Activated effector memory CD4-positive, alpha-beta T cell treated with anti-CD3 and anti-CD28 coated beads, Interleukin-2, amount 50 U/mL, for 16 hours (primary cell): ENCODE measurements at regions not wholly inside any gene's neighbourhood (a gene's known extent, or its start where the extent isn't known, plus 50 kb on each side); places are given as distances from the start of the nearest gene placed in this dataset.
"Not testable (repeated sequence)": the region's sequence is repeated elsewhere in the genome, so short reads cannot be mapped to it uniquely, and the experiment has no call there.

Experiments used
- DNase-seq: peaks from one replicate; pipeline ENCODE4 v3.0.0-alpha.2; 2020

DNA sequence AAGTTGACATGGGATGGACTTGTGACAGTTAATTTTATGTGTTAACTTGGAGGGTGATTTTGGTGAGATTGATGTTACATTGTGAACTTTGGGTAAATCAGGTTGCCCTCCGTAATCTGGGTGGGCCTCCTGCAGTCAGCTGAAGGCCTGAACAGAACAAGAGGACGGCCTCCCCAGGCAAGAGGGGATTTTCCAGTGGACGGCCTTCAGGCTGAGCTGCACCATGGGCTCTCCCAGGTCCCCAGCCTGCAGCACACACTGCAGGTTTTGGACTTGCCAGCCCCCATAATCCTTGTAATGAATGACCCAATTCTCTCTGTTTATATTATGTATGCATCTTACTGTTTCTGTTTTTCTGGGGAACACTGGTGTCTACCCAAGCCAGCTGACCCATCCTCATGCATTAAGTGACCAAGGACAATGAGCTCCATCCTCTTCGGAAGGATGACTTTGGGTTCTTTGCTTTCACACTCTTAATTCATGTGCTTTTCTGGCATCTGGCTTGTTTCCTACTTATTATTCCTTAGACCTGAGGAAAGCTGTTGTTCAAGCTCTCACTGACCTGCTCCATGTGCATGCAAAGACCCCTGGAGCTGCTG lies 64.2 kb downstream of the DACT2 start:
- no peak for DNase-seq

DNA sequence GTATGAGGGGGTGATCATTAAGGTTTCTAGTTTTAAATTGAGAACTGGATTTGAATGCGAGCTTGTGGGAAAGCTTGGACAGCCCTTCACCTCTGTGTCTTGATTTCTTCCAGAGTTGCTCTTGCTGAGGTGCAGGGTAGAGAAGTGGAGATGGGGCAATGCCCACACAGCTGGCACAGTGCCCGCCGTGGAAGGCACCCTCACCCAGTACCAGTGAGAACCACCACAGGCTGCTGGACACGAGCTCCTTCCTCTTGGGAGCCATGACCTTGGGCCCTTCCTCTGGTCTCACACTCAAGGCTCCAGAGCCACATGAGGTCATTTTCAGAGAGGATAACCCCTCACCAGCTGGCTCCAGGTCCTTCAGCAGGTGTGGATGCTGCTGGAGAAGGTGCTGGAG lies 67.3 kb downstream of the DACT2 start:
- DNase-seq, result no peak

DNA sequence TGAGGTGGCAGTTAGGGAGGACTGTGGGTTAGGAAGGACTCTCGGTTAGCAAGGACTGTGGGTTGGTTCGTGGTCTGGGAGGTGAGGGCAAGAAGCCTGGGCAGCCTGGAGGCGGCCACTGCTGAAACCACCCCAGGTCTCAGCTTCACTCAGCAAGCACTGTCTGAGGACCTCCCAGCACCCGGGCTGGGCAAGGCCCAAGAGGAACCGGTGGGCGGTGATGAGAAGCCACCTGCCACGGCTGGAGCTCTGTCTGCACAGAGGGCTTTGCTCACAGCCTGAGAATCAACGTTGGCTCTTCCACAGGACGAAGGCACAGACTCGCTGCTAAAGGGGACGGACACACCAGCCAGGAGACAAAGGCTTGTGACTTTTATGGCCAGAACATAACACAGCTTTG lies 69.3 kb downstream of the DACT2 start:
- no peak for DNase-seq

DNA sequence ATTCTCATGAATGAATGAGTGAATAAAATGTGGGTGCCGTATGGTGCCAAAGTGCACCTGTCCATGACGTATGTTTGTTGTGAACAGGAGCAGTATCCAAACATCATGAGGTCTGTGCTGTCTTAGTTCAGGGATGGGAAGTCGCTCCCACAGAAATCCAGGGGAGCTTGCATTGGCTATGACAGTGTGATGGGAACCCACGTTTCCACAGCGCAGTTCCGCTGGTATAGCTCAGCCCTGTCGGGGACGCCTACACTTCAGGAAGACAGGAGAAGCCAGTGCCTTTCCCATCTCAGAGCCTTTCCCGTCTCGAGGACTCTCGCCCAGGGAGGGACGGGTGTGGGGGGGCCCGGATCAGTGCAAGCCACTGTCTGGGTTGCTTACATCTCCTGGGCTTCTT lies 69.8 kb downstream of the DACT2 start:
- no peak for DNase-seq

DNA sequence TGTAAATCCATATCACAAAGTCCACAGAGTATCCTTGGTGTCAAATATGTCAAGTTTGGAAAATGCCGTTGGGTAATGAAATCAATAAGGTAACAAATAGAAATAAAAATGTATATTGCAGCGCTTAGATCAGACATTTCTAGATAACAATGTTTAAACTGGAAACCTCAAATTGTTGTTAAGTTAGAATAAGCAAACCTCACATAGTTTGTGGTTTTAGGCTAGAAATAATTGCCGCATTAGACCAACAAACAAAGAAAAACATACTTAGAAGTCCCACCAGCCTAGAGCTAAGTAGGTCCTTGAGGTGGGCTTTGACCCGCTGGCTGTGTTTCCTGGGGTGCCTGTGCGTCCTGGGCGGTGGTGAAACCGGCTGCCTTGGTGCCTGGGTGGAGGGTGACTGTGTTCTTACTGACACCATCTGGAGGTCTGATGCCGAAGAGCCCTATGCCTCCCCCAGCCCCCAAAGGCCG lies 71.4 kb downstream of the DACT2 start:
- DNase-seq, result no peak

DNA sequence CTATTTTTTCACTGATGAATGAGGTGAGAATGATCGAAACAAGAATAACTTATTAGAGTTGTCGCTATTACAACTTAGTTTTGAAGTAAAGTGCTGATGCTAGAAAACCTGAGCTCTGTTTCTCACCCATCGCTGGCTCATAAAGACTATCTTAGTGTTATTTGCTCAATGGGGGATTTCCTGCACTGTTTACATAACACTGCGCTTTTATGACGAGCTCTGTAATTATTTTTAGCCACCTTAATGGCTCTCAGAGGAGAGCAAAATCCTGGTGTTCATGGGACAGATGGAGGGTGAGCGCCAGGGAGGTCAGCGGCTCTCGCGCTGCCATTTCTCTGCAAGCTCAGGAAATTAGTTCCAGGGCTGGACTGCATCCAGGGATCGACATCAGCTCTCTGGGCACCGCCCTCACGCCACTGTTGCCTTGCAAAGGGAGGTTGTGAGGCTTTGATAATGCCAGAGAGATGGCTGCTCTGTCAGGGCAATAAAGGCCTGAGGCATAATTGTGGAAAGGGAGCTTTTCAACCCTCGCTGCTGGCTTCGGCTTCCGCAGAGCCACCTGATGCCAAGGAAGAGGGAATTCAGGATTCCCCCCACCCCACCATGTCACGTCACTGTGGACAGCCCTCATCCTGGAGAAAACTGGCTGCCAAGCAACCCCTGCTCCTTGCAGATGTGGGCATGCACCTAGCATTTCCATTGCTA lies 72.0 kb downstream of the DACT2 start:
- no peak for DNase-seq

DNA sequence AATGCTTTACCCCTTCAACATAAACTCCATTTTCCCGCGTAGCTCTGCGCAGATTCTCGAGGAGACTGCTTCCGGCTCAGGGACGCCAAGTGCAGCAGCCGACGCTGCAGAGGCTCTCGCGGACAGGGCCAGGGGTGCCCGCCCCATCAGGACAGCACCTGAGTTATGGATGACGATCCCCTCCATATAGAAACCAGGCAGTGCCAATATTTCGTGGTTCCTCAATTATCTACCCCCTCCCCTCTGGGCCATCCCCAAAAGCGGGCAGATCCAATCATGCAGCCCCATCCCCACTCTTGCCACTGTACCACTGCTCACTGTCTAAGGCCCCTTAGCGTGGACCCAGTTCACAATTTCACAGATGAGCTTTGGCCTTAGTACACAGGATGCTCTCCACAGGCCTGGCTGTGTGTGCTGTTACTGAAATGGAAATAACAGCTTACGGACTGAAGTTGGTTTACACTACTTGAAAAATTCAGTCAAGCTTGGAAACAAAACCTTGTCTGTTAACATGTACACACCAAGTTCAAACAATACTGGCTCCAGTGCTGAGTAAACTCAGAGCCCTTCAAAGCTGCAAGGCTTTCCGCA lies 74.5 kb downstream of the DACT2 start:
- DNase-seq, result no peak

DNA sequence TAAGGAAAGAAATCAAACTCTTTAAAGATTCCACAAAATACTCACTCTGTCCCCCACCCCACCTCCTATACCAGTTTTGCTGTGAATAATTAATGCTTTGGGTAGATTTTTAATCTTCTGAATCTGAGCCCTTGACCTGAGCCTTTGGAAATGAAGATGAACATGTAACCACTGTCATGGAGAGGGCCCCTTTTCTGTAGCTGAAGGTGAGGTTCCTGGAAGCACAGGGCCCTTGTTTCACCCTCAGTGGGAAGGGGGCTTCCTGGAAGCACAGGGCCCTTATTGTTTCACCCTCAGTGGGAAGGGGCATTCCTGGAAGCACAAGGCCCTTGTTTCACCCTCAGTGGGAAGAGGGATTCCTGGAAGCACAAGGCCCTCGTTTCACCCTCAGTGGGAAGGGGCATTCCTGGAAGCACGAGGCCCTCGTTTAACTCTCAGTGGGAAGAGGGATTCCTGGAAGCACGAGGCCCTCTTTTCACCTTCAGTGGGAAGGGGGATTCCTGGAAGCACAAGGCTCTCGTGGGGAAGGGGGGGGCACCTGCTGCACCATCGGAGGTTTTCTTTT lies 75.7 kb downstream of the DACT2 start:
- DNase-seq, result no peak

DNA sequence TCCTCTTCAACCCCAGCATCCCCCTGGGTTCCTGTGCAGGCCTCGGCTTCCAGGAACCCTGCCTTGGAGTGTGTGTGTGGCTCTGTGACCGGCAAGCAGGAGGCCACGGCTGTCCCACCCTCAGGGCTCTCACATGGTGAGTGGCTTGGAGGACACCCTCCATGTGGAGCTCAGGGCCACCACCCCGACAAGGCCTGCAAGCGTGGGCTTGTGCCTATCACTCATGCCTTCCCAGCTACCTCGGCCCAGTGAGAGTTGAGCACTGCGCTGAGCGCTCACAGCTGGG lies 76.7 kb downstream of the DACT2 start:
- DNase-seq, result no peak

DNA sequence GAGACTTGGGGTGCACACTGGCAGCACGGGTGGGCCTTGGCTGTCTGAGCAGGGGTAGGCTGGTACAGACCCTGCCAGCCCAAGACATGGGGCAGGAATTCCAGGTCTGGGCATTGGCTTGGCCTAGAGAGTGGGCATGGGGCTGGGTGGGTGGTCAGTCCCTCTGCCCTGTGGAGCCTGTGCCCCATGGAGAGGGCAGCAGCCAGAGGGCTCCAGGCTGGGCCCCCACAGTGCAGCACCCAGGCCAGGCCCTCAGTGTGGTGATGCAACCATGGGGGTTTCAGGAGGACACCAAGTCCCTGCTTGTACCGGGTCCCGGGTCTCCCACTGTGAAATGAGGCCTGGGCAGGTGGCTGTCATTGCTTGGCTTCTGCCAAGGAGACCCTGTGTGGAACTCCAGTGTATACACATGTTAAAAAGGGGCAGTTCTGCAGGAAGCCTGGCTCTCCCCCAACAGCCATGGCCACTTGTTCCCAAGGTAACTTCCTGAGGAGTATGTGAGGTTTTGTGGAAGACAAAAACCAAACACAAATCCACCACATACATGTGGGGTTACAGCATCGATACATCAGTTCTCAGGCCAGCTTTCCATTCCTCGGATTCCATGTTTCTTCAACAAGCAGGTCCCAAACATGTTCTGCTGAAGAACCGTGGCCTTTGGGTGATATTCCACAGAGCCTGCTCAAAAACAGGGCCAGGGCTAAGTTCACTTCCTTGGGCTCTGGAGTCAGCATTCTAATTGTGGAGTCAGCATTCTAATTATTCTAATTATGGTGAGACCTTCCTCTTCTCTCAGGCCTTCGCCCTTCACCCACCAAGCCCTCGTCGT lies 77.3 kb downstream of the DACT2 start:
- DNase-seq, result no peak

DNA sequence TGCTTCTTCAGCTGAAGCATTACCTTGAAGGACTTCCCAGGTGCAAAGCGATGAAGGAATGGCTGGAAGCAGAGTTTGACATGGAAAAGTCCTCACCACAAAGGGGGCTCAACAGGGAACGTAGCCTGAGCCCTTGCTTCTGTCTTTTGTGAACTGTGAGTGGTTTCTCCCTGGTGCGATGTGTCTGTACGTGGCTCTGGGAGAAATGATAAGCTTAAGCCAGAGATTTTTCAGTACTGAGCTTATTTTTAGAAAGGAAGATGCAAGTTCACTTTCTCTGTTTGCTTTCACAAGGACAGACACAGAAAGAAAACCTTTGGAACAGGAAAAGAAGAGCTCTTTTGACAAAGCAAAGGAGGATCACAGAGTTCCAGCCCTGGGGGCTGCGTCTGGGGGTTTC lies 79.4 kb downstream of the DACT2 start:
- DNase-seq, result no peak

DNA sequence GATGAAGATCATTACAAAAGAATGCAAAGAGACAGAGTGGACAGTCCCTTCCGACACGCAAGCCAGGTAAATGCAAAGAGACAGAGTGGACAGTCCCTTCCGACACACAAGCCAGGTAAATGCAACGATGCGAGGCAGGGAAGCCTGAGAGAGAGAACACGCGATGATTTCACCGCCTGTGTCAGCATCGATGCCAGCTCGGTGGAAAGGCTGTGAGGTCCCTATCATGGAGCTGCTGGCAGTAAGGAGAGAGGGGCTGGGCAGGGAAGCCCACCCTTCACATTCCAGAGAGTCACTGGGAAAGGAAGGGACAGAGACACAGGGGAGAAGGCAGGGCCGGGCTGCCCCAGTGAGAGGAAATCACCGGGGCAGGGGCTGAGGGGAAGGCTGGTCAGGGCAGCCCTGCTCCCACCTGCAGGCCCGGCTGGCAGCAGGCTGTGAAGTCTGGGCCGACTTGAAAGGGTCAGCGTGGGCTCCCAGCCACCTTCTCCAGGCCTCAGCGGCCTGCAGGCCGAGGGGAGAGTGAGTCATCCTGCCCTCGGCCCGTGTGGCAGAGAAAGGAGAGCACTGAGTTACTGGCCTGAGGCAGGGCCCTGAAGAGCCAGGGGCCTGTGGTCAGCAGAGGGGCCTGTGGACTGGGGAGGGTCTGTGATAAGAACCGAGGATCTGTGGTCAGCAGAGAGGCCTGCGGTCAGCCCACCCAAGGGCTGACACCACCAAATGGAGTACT lies 80.4 kb downstream of the DACT2 start:
- DNase-seq, result no peak

DNA sequence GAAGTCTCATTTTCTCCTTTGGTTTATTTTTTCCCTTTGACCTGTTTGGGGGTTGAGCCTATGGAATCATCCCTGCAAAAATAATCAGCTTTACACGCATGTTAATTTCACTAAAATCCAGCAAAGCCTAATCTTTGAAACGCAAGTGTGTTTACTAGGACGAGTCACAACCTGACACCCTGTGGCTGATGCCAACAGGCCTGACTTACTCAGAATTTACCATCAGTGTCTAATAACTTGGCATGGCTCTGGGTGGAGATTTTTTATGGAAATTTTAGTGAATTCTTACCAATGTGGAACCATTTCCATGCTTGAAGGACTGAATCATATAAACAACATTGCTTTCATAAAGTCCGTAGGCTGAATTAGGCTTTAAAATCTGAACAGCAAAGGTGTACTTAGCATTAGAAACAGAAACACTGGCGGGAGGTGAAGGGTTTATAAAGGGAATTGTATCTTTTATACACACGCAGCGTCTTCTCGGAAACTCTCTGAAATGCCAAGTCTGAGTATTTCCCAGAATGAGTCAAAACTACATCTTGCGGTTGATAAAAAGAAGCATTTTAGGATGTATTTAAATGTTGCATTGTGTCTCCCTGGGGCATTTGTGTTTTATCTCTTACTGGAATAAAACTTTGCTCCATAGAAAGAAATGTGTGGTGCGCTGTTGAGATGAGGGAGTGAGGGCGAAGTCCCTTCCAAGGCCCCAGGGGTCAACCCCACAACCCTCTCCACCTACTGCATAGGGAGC lies 81.2 kb downstream of the DACT2 start:
- DNase-seq, result no peak

DNA sequence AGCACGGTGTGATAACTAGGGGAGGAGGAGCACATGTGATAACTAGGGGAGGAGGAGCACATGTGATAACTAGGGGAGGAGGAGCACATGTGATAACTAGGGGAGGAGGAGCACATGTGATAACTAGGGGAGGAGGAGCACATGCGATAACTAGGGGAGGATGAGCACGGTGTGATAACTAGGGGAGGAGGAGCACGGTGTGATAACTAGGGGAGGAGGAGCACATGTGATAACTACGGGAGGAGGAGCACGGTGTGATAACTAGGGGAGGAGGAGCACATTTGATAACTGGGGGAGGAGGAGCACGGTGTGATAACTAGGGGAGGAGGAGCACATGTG lies 85.7 kb downstream of the DACT2 start:
- DNase-seq, result not testable (repeated sequence)

DNA sequence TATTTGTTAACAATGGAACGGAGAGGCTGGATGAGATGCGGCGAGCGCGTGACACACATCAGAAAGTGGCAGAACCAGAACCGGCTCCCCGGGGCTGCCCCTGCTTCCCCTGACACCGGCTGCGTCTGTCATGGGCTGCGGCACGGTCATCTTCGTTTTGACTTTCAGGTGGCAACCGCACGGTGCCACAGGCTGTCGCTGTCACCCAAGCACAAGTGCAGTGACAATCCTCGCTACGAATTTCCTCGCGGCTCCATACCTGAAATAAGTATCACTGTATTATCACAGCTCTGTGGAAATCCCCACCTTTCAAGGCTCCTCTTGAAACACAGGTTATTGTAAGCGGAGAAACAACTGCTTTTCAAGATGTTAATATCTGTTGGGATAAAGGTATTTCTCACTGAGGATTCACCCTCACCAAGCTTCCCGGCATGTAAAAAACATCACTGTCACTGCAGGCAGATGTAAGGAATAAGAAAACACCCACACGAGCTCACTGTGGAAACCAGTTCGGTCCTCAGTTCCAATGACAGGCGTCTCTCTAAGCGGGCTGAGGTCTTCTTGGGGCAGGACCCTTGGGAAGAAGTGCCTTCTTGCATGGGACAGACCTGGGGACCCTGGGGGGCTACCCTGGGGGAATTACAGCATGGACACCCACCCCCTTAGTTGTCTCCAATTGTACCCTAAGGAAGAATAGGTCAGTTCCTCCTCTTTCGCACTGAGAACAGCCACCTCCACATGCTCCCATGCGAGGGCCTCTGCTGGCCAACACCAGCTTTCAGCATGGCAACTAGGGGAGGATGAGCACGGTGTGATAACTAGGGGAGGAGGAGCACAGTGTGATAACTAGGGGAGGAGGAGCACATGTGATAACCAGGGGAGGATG lies 86.3 kb downstream of the DACT2 start:
- DNase-seq, result no peak

DNA sequence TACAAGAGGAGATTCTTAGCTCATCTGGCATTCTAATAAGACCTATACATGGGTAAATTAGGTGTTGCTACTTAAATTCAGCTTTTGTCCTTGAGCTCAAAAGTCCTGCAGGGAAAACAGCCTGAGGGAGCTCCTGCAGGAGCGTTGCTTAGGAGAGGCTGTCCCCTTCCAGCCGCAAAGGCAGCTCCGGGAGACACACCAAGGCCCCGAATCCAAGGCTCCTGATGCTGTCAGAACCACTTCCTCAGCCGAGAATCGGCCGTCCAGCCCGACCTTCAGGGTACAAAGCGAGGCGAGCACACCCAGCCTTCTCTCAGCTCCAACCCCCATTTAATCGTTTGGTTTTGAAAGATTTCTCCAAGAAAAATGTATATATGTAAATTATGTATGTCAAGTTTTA lies 87.0 kb downstream of the DACT2 start:
- no peak for DNase-seq

DNA sequence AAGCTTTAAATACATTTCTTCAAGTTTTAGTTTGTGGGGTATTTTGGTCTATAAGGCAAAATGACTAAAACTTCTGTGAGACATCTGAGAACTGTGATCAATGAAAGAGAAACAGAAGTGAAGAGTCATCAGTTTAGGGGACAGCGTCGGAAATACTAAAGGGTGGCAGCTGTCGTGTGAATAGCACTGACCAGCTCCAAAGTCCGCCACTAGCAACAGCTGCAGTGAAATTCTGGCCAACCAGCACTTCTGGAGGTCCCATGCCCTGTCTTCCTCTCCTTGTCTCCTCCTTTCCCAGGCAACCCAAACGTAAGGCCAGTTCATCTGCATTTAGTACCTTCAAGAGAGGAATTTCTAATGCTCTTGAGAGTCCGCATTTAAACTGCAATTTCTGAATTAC lies 87.5 kb downstream of the DACT2 start:
- no peak for DNase-seq

DNA sequence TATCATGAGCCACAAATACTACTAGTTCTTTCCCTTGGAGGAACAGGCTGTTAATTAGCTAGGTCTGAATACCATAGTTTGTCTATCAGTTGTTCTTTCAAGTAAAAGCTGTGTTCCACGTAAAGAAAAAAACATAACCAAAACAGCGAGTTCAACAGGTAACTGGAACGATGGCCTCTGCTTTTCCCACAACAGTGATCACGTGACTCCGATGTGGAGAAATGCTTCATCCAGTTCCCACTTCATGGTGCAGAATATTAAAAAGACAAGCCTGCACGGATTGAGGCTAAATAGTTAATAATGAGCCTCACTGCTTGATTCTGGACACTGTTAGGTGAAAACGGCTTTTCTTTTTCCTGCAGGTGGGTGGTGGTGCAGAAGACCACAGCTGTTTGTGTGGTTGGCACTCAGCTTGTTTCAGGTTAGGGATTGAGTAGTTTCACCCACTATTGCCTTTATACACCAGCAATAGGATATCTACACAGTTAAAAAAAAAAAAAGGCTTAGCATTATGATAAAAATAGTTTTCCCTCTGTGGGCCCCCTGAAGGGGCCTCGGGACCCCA lies 88.1 kb downstream of the DACT2 start:
- no peak for DNase-seq

DNA sequence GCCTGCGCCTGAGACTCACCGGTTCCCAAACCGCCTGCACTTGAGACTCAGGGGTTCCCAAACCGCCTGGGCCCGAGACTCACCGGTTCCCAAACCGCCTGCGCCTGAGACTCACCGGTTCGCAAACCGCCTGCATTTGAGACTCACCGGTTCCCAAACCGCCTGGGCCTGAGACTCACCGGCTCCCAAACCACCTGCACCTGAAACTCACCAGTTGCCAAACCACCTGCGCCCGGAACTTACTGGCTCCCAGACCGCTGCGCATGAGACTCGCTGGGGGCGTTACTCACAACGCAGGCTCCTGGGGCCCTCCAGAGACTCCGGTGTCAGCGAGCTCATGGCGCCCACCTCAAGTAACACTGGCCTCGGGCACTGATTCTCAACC lies 90.2 kb downstream of the DACT2 start:
- no peak for DNase-seq

DNA sequence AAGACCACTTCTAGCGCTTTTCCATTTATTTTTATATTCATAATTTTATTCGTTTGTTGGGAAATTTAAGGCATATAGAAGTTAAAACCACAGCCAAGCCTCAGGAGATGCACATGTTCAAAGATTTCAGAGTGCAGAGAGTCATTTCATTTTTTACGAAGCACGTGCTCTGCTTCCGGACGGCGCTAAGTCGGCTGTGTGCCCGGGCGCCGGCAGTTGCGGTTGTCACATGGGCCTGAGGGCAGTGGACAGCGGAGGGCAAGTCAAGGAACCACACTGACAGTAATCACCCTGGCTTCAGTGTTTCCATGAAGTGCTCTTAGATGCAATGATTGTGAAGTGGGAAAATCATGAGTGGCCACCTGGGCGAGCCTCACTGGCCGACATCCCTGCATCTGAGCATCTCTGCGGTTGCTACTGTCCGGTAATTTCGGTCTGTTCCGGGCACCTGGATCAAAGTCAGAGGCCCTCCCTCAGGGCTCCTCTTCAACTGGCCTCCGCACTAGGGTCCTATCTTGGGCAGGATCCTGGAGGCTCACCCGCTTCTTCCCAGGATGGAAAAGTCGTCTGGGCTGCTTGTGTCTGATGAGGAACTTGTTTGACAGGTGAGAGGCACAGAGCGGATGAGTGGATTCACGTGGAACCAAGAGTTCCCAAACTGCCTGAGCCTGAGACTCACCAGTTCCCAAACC lies 90.8 kb downstream of the DACT2 start:
- DNase-seq, result no peak
